ENCODE measurements at regions not wholly inside any gene's neighbourhood (a gene's known extent, or its start where the extent isn't known, plus 50 kb on each side); places are given as distances from the start of the nearest gene placed in this dataset.

DNA sequence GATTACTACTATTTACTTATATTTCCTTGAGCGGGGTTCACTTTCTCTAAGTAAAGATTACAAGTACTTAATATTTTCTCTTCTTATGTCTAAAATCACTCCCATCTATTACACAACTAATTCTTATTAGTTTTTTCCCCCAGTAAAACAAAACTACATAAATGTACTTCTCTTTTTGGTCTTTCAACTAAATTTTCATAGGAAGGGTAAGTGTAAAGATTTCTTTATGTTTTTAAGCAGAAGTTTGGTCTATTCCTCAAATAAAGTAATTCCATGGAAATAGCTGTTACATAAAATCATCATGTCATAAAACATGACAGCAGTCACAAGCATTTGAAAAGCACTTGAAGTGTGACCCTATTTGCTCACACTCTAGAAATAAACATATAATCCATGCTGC, 249.0 kb downstream of the ZEB2 start:
- intact Hi-C loops (cut with DNase I) = no loop called here
- Histone ChIP-seq H3K27me3 (no peaks in the 10 kb centered on the region), H3K27ac (no peak overlapping the region), H3K4me3 (no peak overlapping the region), H3K9me3 (no peaks in the 10 kb centered on the region), H3K4me1 (peaks cover 0 to 12% (median 10%) of the 10 kb centered on the region in 3 donors), H3K36me3 (no peaks in the 10 kb centered on the region)
- FAIRE-seq (no peak), ATAC-seq (no peak), DNase-seq (no peak)
- TF ChIP-seq, protein P1, sequence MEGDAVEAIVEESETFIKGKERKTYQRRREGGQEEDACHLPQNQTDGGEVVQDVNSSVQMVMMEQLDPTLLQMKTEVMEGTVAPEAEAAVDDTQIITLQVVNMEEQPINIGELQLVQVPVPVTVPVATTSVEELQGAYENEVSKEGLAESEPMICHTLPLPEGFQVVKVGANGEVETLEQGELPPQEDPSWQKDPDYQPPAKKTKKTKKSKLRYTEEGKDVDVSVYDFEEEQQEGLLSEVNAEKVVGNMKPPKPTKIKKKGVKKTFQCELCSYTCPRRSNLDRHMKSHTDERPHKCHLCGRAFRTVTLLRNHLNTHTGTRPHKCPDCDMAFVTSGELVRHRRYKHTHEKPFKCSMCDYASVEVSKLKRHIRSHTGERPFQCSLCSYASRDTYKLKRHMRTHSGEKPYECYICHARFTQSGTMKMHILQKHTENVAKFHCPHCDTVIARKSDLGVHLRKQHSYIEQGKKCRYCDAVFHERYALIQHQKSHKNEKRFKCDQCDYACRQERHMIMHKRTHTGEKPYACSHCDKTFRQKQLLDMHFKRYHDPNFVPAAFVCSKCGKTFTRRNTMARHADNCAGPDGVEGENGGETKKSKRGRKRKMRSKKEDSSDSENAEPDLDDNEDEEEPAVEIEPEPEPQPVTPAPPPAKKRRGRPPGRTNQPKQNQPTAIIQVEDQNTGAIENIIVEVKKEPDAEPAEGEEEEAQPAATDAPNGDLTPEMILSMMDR (IDR thresholded peaks at IDR 0.05) = no peak
- WGBS, 2 donors = 87 to 93% methylated on average over 1 of the region's 1 CpG

DNA sequence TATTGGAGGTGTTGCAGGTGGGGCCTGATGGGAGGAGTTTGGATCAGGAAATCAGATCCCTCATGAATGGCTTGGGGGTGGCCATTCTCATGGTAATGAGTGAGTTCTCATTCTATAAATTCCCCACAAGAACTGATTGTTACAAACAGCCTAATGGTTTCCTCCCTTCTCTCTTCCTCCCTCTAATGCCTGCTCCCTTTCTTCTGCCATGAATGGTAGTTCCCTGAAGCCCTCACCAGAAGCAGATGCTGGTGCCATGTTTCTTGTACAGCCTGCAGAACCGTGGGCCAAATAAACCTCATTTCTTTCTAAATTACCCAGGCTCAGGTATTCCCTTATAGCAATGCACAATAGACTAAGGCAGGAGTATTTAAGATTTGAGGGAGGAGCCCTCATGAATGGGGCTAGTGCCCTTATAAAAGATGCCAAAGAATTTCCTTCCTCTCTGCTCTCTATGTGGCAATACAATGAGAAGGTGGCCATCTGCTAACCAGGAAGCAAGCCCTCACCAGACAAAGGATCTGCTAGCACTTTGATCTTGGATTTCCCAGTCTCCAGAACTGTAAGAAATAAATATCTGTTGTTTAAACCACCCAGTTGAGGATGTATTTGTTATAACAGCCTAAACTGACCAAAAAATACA, 251.8 kb downstream of the ZEB2 start:
- intact Hi-C loops (cut with DNase I) = no loop called here
- TF ChIP-seq, protein P1 (IDR thresholded peaks at IDR 0.05) = no peak
- peaks cover 0 to 12% (median 10%) of the 10 kb centered on the region in 3 donors for H3K4me1 ChIP-seq
- WGBS, 2 donors = 92% methylated on average over 1 of the region's 1 CpG
- FAIRE-seq = no peak
- peak in 2 of 4 donors; percentile 29 to 37 for ATAC-seq
- H3K36me3 ChIP-seq = no peaks in the 10 kb centered on the region
- H3K4me3 ChIP-seq = no peak overlapping the region
- DNase-seq = no peak
- H3K27me3 ChIP-seq = no peaks in the 10 kb centered on the region
- no peaks in the 10 kb centered on the region for H3K9me3 ChIP-seq
- no peak overlapping the region for H3K27ac ChIP-seq

DNA sequence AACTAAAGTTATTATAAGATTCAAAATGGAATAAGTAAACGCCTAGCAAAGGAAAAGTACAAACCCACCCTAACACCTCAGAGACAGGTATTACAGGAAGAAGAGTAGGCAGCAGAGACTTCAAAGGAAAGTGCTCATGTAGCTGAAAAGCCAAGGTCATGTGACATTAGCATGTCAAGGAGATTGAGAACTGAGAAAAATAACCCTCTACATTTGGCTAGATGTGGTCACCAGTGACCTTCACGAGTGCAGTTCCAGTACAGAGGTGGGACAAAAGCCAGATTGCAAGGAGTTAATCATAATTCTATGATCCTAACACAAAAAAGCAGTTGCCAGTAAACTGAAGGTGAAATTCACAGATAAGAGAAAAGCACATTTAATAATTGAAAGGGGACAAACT, 252.7 kb downstream of the ZEB2 start:
- peak; percentile 24 to 70 (median 56) for ATAC-seq
- H3K27ac ChIP-seq = no peak overlapping the region
- peaks cover 0 to 12% (median 10%) of the 10 kb centered on the region in 3 donors for H3K4me1 ChIP-seq
- 26 to 34% methylated on average over 2 of the region's 2 CpGs for WGBS, 2 donors
- no peak overlapping the region for H3K4me3 ChIP-seq
- H3K27me3 ChIP-seq = no peaks in the 10 kb centered on the region
- DNase-seq = no peak
- H3K36me3 ChIP-seq = no peaks in the 10 kb centered on the region
- TF ChIP-seq, protein P1 (IDR thresholded peaks at IDR 0.05) = no peak
- no peak for FAIRE-seq
- intact Hi-C loops (cut with DNase I) = no loop called here
- no peaks in the 10 kb centered on the region for H3K9me3 ChIP-seq

DNA sequence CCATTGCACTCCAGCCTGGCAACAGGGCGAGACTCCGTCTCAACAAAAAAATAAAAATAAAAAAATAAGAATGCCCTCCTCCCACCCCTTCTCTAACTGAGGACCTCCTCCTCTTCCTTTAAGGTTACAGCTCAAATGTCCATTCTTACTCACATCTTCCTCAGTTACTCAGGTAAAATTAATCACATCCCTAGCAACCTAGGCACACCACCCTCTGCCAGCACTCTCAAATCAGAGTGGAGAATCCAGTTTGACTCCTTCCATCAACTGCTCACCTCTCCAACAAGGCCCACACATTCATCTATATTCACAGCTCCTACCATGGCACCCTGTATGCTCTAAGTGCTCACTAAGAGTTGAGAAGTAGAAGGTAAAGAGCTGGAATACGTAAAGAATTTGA, 254.3 kb downstream of the ZEB2 start:
- ATAC-seq (no peak), DNase-seq (no peak), FAIRE-seq (no peak)
- peaks cover 0 to 12% (median 10%) of the 10 kb centered on the region in 3 donors for H3K4me1 ChIP-seq
- H3K9me3 ChIP-seq = no peaks in the 10 kb centered on the region
- 97 to 99% methylated on average over 3 of the region's 3 CpGs for WGBS, 2 donors
- no peaks in the 10 kb centered on the region for H3K36me3 ChIP-seq
- H3K27ac ChIP-seq = no peak overlapping the region
- TF ChIP-seq, protein P1 (IDR thresholded peaks at IDR 0.05) = no peak
- intact Hi-C loops (cut with DNase I) = no loop called here
- no peak overlapping the region for H3K4me3 ChIP-seq
- no peaks in the 10 kb centered on the region for H3K27me3 ChIP-seq

DNA sequence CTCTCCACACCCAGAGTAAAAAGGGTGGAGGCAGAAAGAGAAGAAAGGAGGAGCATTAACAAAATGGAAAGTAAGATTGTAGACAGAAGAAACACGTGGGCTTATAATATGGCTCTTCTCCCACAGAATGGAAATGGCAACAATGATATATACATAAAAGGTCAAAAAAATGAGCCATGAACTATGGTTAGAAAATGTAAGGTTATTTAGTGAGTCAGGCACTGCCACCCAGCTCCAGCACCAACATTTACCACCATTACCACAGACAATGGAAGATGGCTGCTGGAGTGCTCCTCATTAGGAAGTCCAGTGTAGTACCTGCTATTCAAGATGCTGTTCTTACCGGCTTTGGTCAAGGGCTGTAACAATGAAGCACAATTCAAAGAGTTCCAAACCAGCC, 258.0 kb downstream of the ZEB2 start:
- no peak overlapping the region for H3K4me3 ChIP-seq
- no peaks in the 10 kb centered on the region for H3K27me3 ChIP-seq
- FAIRE-seq = no peak
- WGBS, 2 donors = 92 to 96% methylated on average over 2 of the region's 2 CpGs
- ATAC-seq = no peak
- peaks cover 0 to 3% (median under 1%) of the 10 kb centered on the region in 3 donors for H3K4me1 ChIP-seq
- no peaks in the 10 kb centered on the region for H3K9me3 ChIP-seq
- no peaks in the 10 kb centered on the region for H3K36me3 ChIP-seq
- TF ChIP-seq, protein P1 (IDR thresholded peaks at IDR 0.05) = no peak
- no peak overlapping the region for H3K27ac ChIP-seq
- intact Hi-C loops (cut with DNase I) = no loop called here
- DNase-seq = no peak

Data from pancreas (tissue), 10 donors.